Activated CD8-positive, alpha-beta T cell treated with anti-CD3 and anti-CD28 coated beads for 36 hours (primary cell): ENCODE measurements at regions not wholly inside any gene's neighbourhood (a gene's known extent, or its start where the extent isn't known, plus 50 kb on each side); places are given as distances from the start of the nearest gene placed in this dataset.

Experiments used
- ATAC-seq: fragments of 200-7000 bp; cut with Tn5 transposase; one replicate; pipeline ENCODE4 v1.10.0; 2021; ENCODE audit warnings: mild to moderate bottlenecking, moderate library complexity
- CTCF ChIA-PET: fragments of 350-600 bp; sonication (Branson Sonifier 250); formaldehyde crosslinking; loops from one replicate; lab custom pipeline; 2021; ENCODE audit warnings: antibody characterized with exemption; lab: Charles Lee
- POLR2A ChIA-PET: fragments of 350-600 bp; sonication (Branson Sonifier 250); formaldehyde crosslinking; loops from one replicate; lab custom pipeline; 2021; ENCODE audit warnings: antibody characterized with exemption; lab: Charles Lee
- DNase-seq: peaks from one replicate; pipeline ENCODE4 v3.0.0-alpha.2; 2020
- H3K27ac Mint-ChIP-seq: one replicate; pipeline ENCODE4 v1.8.0; 2021; ENCODE audit warnings: mild to moderate bottlenecking, mixed read lengths
- H3K27me3 Mint-ChIP-seq: one replicate; pipeline ENCODE4 v1.8.0; 2021; ENCODE audit warnings: mixed read lengths
- H3K36me3 Mint-ChIP-seq: one replicate; pipeline ENCODE4 v1.8.0; 2021; ENCODE audit warnings: low read depth, mixed read lengths
- H3K4me1 Mint-ChIP-seq: one replicate; pipeline ENCODE4 v1.8.0; 2021; ENCODE audit warnings: low read depth, mixed read lengths
- H3K4me3 Mint-ChIP-seq: one replicate; pipeline ENCODE4 v1.8.0; 2021; ENCODE audit warnings: mild to moderate bottlenecking, moderate library complexity, mixed read lengths
- H3K9me3 Mint-ChIP-seq: one replicate; pipeline ENCODE4 v1.8.0; 2021; ENCODE audit warnings: mixed read lengths
- intact Hi-C: fragments of 100-400 bp; cut with micrococcal nuclease; formaldehyde crosslinking; loops from one replicate; pipeline ENCODE4 v1.10.0; 2022
- TF ChIP-seq, protein P1 (sequence below): fragments of 200-600 bp; IDR thresholded peaks from one replicate; pipeline ENCODE4 v1.8.0; 2022; ENCODE audit warnings: antibody characterized with exemption, mild to moderate bottlenecking

DNA sequence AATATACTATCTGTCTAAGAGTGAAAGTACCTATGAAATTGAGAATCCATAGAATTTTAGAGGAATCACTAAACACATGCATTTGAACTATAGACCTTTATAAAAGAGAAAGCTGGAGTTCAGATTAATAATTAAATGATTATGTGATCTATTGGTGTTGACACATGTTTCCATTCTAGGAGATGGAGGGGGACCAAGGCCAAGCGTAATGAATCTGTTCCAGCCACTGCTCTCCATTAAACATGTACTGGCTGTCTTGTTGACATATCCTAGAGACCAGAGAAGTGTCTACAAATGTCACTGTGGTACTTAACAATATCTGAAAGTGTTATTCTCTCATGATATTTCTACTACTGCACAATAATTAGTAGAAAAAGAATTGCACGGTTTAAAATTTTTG lies 432.4 kb downstream of the BMP2 start:
- Mint-ChIP-seq H3K9me3 (peaks cover 5% of the 10 kb centered on the region), H3K4me1 (no peaks in the 10 kb centered on the region), H3K36me3 (no peaks in the 10 kb centered on the region), H3K27ac (no peak overlapping the region), H3K4me3 (no peak overlapping the region), H3K27me3 (no peaks in the 10 kb centered on the region)
- no peak for ATAC-seq
- POLR2A ChIA-PET = no interaction called here
- TF ChIP-seq, protein P1, sequence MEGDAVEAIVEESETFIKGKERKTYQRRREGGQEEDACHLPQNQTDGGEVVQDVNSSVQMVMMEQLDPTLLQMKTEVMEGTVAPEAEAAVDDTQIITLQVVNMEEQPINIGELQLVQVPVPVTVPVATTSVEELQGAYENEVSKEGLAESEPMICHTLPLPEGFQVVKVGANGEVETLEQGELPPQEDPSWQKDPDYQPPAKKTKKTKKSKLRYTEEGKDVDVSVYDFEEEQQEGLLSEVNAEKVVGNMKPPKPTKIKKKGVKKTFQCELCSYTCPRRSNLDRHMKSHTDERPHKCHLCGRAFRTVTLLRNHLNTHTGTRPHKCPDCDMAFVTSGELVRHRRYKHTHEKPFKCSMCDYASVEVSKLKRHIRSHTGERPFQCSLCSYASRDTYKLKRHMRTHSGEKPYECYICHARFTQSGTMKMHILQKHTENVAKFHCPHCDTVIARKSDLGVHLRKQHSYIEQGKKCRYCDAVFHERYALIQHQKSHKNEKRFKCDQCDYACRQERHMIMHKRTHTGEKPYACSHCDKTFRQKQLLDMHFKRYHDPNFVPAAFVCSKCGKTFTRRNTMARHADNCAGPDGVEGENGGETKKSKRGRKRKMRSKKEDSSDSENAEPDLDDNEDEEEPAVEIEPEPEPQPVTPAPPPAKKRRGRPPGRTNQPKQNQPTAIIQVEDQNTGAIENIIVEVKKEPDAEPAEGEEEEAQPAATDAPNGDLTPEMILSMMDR = no peak
- intact Hi-C loops = no loop called here
- DNase-seq = no peak
- CTCF ChIA-PET = no interaction called here

DNA sequence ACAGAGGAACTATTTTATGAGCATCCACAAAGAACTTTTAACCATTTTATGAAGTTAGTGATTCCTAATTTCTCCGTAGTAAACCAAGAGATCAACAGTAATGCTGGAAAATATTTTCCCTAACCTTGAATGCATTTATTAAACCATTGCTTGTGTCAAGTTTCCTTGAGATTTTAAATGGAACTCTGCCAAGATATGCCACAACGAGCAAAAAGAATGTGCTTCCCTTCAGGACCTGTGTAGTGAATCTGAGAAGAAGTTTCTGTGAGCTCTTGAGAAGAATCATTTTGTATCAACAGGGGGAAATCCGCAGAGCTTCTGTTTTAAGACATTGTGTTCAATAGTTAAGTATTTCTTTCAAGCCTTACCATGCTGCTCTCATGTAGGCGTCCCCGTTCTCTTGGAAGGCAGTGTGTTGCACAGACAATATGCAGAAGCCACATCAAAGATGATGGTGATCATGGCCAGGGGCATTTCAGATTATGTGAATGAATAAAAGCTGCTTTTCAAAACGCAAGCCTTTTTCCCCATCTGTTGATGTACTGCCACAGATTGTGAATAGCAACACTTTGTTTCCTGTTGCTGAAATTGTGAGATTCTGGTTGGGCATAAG lies 439.8 kb downstream of the BMP2 start:
- intact Hi-C loops = no loop called here
- Mint-ChIP-seq H3K27ac (no peak overlapping the region), H3K4me3 (no peak overlapping the region), H3K27me3 (no peaks in the 10 kb centered on the region), H3K9me3 (peaks cover 8% of the 10 kb centered on the region), H3K36me3 (no peaks in the 10 kb centered on the region), H3K4me1 (no peaks in the 10 kb centered on the region)
- ChIA-PET POLR2A (no interaction called here), CTCF (no interaction called here)
- TF ChIP-seq, protein P1 = no peak
- DNase-seq = no peak
- ATAC-seq = no peak

DNA sequence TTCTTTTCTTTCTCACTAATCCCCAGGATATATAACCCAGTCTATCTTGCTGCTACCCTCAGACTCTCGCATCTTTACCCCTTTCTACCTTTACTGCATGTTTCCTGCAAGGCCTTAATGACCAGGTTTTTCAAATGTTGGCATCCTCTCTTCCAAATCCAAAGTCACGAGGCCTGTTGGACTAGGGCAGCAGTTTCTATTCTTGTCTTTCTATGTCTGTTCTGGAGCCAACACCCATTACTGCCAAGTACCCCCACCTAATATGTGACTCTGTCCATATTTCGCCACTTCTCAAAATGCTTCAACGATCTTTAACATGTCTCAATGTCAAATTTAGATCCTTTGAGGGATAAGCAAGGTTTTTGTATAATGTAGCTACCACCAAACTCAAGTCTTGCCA lies 443.4 kb downstream of the BMP2 start:
- peaks cover 7% of the 10 kb centered on the region for H3K9me3 Mint-ChIP-seq
- H3K4me1 Mint-ChIP-seq = no peaks in the 10 kb centered on the region
- TF ChIP-seq, protein P1 = no peak
- POLR2A ChIA-PET = no interaction called here
- no peaks in the 10 kb centered on the region for H3K36me3 Mint-ChIP-seq
- intact Hi-C loops = no loop called here
- DNase-seq (no peak), ATAC-seq (no peak)
- H3K27me3 Mint-ChIP-seq = no peaks in the 10 kb centered on the region
- H3K27ac Mint-ChIP-seq = no peak overlapping the region
- no peak overlapping the region for H3K4me3 Mint-ChIP-seq
- CTCF ChIA-PET = no interaction called here

DNA sequence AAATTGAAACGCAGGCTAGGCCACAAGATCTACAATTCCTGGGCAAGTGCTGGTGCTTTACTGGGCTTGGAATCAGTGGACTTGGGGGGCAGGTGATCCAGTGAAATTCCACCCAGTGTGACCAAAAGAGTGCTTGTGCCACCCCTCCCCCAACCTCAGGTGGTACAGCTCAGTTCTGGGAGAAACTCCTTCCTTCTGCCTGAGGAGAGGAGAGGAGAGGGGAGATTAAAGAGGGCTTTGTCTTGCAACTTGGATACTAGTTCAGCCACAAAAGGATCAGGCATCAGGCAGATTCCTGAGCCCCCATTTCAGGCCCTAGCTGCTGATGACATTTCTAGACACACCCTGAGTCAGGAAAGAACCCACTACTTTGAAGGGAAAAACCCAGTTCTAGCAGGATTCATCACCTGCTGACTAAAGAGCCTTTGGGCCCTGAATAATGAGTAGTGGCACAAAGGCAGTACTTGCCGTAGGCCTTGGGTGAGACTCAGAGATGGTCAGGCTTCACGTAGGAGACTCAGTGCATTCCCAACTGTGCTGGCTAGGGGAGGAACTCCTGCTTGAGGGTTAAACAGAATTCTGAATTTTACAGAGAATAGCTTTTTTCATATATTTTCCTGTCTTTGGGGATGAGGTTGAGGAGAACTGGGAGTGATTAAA lies 446.7 kb downstream of the BMP2 start:
- DNase-seq = no peak
- POLR2A ChIA-PET = no interaction called here
- intact Hi-C loops = no loop called here
- H3K4me1 Mint-ChIP-seq = no peaks in the 10 kb centered on the region
- CTCF ChIA-PET = no interaction called here
- peaks cover 6% of the 10 kb centered on the region for H3K9me3 Mint-ChIP-seq
- no peak overlapping the region for H3K27ac Mint-ChIP-seq
- no peaks in the 10 kb centered on the region for H3K27me3 Mint-ChIP-seq
- no peak overlapping the region for H3K4me3 Mint-ChIP-seq
- ATAC-seq = no peak
- H3K36me3 Mint-ChIP-seq = no peaks in the 10 kb centered on the region
- TF ChIP-seq, protein P1 = no peak

DNA sequence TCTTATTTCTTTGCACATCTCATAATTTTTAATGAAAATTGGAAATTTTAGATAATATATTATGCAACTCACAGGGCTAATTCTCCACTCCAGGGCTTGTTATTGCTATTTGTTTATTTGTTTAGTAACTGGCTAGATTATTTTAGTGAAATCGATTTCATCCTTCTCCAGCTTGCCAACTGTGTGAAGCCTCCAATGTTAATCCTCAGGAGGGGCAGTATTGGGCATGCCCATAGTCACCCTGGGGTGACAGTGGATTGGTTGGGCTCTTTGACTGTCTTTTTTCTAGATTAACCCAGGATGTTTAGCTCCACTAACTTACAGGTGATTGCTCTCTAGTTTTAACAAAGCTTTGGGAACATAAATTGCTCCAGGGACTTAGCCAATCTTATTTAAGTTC lies 450.1 kb downstream of the BMP2 start:
- no peaks in the 10 kb centered on the region for H3K36me3 Mint-ChIP-seq
- ChIA-PET CTCF (no interaction called here), POLR2A (no interaction called here)
- ATAC-seq = no peak
- H3K4me3 Mint-ChIP-seq = no peak overlapping the region
- TF ChIP-seq, protein P1 = no peak
- H3K27ac Mint-ChIP-seq = no peak overlapping the region
- no peaks in the 10 kb centered on the region for H3K27me3 Mint-ChIP-seq
- no peaks in the 10 kb centered on the region for H3K4me1 Mint-ChIP-seq
- peaks cover 6% of the 10 kb centered on the region for H3K9me3 Mint-ChIP-seq
- DNase-seq = no peak
- intact Hi-C loops = no loop called here
